Activated CD8-positive, alpha-beta T cell treated with anti-CD3 and anti-CD28 coated beads for 36 hours (primary cell): ENCODE measurements at regions not wholly inside any gene's neighbourhood (a gene's known extent, or its start where the extent isn't known, plus 50 kb on each side); places are given as distances from the start of the nearest gene placed in this dataset.

Experiments used
- ATAC-seq: fragments of 200-7000 bp; cut with Tn5 transposase; one replicate; pipeline ENCODE4 v1.10.0; 2021; ENCODE audit warnings: mild to moderate bottlenecking, moderate library complexity
- CTCF ChIA-PET: fragments of 350-600 bp; sonication (Branson Sonifier 250); formaldehyde crosslinking; loops from one replicate; lab custom pipeline; 2021; ENCODE audit warnings: antibody characterized with exemption; lab: Charles Lee
- POLR2A ChIA-PET: fragments of 350-600 bp; sonication (Branson Sonifier 250); formaldehyde crosslinking; loops from one replicate; lab custom pipeline; 2021; ENCODE audit warnings: antibody characterized with exemption; lab: Charles Lee
- DNase-seq: peaks from one replicate; pipeline ENCODE4 v3.0.0-alpha.2; 2020
- H3K27ac Mint-ChIP-seq: one replicate; pipeline ENCODE4 v1.8.0; 2021; ENCODE audit warnings: mild to moderate bottlenecking, mixed read lengths
- H3K27me3 Mint-ChIP-seq: one replicate; pipeline ENCODE4 v1.8.0; 2021; ENCODE audit warnings: mixed read lengths
- H3K36me3 Mint-ChIP-seq: one replicate; pipeline ENCODE4 v1.8.0; 2021; ENCODE audit warnings: low read depth, mixed read lengths
- H3K4me1 Mint-ChIP-seq: one replicate; pipeline ENCODE4 v1.8.0; 2021; ENCODE audit warnings: low read depth, mixed read lengths
- H3K4me3 Mint-ChIP-seq: one replicate; pipeline ENCODE4 v1.8.0; 2021; ENCODE audit warnings: mild to moderate bottlenecking, moderate library complexity, mixed read lengths
- H3K9me3 Mint-ChIP-seq: one replicate; pipeline ENCODE4 v1.8.0; 2021; ENCODE audit warnings: mixed read lengths
- CTCF ChIP-seq: fragments of 200-600 bp; IDR thresholded peaks from one replicate; pipeline ENCODE4 v1.8.0; 2022; ENCODE audit warnings: antibody characterized with exemption, mild to moderate bottlenecking
- intact Hi-C: fragments of 100-400 bp; cut with micrococcal nuclease; formaldehyde crosslinking; loops from one replicate; pipeline ENCODE4 v1.10.0; 2022

GRCh38 chr19:29879655-29879974 is 62.4 kb upstream of the URI1 start:
- Mint-ChIP-seq H3K27ac (no peak overlapping the region), H3K4me3 (no peak overlapping the region), H3K27me3 (peaks cover 8% of the 10 kb centered on the region), H3K9me3 (no peaks in the 10 kb centered on the region), H3K4me1 (peaks cover 3% of the 10 kb centered on the region), H3K36me3 (no peaks in the 10 kb centered on the region)
- CTCF ChIA-PET, result interaction anchor here (0.8 kb wide), 1 partner anchor 22 kb away, joined by 3 read pairs; no protein-coding TSS in a partner anchor
- no peak for TF ChIP-seq CTCF
- intact Hi-C loops, result loop anchor here (10.0 kb wide), 1 partner anchor 115 kb away; no protein-coding TSS in a partner anchor
- ATAC-seq, result no peak
- DNase-seq, result no peak
- POLR2A ChIA-PET, result no interaction called here

GRCh38 chr19:29880498-29881081 is 61.4 kb upstream of the URI1 start:
- no peak for DNase-seq
- ATAC-seq, result no peak
- POLR2A ChIA-PET, result no interaction called here
- H3K27ac Mint-ChIP-seq, result no peak overlapping the region
- intact Hi-C loops, result no loop called here
- H3K4me1 Mint-ChIP-seq, result peaks cover 3% of the 10 kb centered on the region
- no peaks in the 10 kb centered on the region for H3K36me3 Mint-ChIP-seq
- H3K9me3 Mint-ChIP-seq, result no peaks in the 10 kb centered on the region
- H3K27me3 Mint-ChIP-seq, result peaks cover 6% of the 10 kb centered on the region
- TF ChIP-seq CTCF, result no peak
- H3K4me3 Mint-ChIP-seq, result no peak overlapping the region
- CTCF ChIA-PET, result no interaction called here

GRCh38 chr19:29881386-29881785 is 60.7 kb upstream of the URI1 start:
- intact Hi-C loops, result no loop called here
- peaks cover 6% of the 10 kb centered on the region for H3K27me3 Mint-ChIP-seq
- no peak overlapping the region for H3K27ac Mint-ChIP-seq
- DNase-seq (no peak), ATAC-seq (no peak)
- H3K4me3 Mint-ChIP-seq, result no peak overlapping the region
- H3K4me1 Mint-ChIP-seq, result peaks cover 2% of the 10 kb centered on the region
- no peak for TF ChIP-seq CTCF
- ChIA-PET POLR2A (no interaction called here), CTCF (no interaction called here)
- H3K36me3 Mint-ChIP-seq, result no peaks in the 10 kb centered on the region
- H3K9me3 Mint-ChIP-seq, result no peaks in the 10 kb centered on the region

- POLR2A ChIA-PET, result no interaction called here
- Mint-ChIP-seq H3K27ac (no peak overlapping the region), H3K27me3 (peaks cover 6% of the 10 kb centered on the region), H3K4me3 (no peak overlapping the region), H3K9me3 (no peaks in the 10 kb centered on the region), H3K4me1 (no peaks in the 10 kb centered on the region), H3K36me3 (no peaks in the 10 kb centered on the region)
- DNase-seq (no peak), ATAC-seq (no peak)
- CTCF ChIA-PET, result interaction anchor here (1.1 to 1.3 kb wide), 2 partner anchors 9 to 10 kb away, joined by 3 to 8 read pairs; no protein-coding TSS in a partner anchor
- intact Hi-C loops, result no loop called here
- TF ChIP-seq CTCF, result no peak
Observed at GRCh38 chr19:29882719-29883105, 59.3 kb upstream of the URI1 start.

- Mint-ChIP-seq H3K9me3 (no peaks in the 10 kb centered on the region), H3K27me3 (peaks cover 4% of the 10 kb centered on the region), H3K4me1 (no peaks in the 10 kb centered on the region), H3K4me3 (no peak overlapping the region), H3K36me3 (no peaks in the 10 kb centered on the region), H3K27ac (no peak overlapping the region)
- ATAC-seq (no peak), DNase-seq (no peak)
- intact Hi-C loops, result no loop called here
- ChIA-PET POLR2A (no interaction called here), CTCF (no interaction called here)
- TF ChIP-seq CTCF, result no peak
Observed at GRCh38 chr19:29884044-29884443, 58.0 kb upstream of the URI1 start.
